Activated T-helper 9 cell treated with anti-CD3 and anti-CD28 coated beads, Interleukin-2, amount 50 U/mL, for 16 hours (primary cell): ENCODE measurements at regions not wholly inside any gene's neighbourhood (a gene's known extent, or its start where the extent isn't known, plus 50 kb on each side); places are given as distances from the start of the nearest gene placed in this dataset.
"Not testable (repeated sequence)": the region's sequence is repeated elsewhere in the genome, so short reads cannot be mapped to it uniquely, and the experiment has no call there.

Source experiments
- DNase-seq: peaks from one replicate; pipeline ENCODE4 v3.0.0-alpha.2; 2020; ENCODE audit warnings: low read depth

DNA sequence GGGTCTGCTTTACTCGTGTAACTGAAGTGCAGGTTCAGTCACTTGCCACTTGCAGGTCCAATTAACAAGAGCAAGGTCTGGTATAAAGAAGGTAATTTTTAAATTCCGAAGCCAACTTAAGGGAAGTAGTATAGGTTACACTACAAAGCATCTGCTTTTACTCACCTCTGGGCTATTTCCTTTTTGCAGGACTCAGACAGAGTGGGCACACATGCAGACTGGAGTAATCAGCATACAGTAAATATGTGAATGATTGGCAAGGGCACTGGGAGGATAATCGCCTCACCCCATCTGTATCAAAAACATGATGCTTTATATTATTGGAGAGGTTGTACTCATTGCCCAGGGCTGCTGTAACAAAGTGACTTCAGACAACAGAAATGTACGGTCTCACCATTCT is 160.1 kb upstream of the CDH5 start:
- DNase-seq = no peak

DNA sequence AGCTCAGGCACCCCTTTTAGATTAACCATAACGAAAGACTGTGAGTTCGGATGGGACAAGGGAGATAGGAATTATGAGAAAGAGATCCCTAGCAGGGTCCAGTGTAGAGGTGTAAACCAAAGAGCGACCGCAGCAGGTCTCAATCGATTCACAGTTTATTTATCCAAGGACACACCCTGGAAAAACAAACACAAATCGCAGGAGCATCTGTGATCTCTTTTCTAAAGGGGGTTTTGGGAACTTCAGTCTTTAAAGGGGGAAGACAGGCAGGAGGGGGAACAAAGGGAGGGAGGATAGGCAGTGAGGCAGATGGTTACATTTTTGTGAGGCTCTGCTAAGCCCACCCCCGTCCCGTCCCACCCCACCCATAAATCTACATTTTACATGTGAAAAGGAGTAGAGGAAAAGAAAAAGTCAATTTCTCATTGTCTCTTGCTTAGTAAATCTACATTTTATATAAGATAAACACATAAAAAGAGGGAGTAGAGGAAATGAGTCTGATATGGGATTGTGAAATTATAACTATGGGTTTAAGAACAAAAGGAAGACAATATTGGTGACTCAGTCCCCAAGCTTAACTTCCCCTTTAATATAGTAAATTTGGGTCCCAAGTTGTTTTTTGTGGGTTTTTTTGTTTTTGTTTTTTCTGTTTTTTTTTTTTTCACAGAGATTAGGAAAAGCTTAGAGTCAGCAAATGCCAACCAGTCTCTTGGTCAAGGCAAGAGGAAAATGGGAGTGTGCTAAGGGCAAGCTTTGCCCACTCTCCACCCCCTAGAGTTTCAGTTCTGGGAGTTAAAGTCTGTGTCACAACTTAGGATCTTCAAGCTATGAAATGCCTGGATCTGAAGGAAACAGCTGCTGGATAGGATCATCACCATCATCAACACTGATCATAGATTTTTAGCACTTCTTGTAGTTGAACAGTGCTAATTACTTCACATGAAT is 160.9 kb upstream of the CDH5 start:
- DNase-seq = no peak

DNA sequence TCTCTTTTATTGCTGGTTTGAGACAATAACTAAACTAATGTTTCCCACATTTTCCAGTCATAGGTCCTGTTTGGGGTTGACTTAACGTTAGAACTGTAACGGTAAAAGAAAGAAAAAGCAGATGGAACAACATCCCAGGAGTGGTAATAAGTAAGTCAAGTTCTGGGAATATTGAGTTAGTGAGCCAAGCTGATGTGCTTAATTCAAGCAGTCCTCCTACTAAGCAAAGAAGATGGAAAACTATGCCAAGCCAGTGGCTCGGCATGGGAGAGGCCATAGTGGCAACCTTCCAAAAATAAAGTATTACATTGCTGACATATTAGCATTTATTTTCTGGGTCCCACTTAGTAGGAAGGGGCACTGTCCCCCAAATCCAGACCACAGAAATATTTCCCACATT is 161.7 kb upstream of the CDH5 start:
- DNase-seq = no peak

DNA sequence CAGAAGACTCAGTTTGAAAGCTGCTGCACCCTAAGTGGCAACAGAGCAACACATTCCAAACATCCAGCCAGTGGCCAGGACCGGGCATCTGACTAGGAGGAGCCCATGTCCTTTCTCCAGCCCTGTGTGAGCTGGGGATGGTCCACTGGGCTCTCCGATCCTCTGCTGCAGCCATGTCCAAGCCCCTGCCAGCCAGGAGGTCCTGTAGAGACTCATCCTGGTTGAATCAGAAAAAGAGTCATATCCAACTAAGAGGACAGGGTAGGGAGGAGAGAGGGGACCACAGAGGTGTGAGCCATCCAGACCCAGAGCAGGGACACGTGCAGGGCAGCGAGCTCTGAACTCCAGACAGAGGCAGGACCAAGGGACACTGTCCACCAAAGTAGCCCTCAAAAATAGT is 163.0 kb upstream of the CDH5 start:
- DNase-seq = no peak

DNA sequence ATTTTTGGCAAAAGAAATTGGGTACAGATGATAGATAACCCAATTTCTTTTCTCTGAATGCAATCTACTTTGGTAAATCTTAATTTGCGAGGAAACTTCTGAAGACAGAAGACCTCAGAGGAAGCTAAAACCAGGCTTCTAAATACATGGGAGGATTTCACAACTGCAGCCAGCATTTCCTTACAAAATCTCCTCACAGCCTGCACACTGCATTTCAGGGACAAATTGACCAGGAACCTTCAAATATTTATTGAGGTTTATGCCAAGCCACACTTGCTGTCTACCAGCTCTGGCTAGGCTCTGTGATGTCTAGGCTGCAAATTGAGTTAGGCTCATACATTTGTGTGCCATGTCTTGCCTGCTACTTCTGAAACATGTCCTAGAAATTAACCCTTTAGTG is 167.3 kb upstream of the CDH5 start:
- no peak for DNase-seq

DNA sequence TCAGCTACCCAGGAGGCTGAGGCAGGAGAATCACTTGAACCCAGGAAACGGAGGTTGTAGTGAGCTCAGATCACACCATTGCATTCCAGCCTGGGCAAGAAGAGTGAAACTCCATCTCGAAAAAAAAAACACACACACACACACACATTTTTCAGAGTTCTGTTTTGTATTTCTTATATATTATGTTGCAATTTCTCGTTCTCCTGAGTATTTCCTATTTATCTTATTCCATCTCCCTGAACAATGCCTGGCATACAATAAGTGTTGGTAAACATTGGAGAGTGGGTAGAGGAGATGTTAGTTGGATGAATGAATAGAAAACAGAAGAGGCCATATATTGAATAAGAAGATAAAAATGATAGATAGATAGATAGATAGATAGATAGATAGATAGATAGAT is 167.8 kb upstream of the CDH5 start:
- DNase-seq = no peak

DNA sequence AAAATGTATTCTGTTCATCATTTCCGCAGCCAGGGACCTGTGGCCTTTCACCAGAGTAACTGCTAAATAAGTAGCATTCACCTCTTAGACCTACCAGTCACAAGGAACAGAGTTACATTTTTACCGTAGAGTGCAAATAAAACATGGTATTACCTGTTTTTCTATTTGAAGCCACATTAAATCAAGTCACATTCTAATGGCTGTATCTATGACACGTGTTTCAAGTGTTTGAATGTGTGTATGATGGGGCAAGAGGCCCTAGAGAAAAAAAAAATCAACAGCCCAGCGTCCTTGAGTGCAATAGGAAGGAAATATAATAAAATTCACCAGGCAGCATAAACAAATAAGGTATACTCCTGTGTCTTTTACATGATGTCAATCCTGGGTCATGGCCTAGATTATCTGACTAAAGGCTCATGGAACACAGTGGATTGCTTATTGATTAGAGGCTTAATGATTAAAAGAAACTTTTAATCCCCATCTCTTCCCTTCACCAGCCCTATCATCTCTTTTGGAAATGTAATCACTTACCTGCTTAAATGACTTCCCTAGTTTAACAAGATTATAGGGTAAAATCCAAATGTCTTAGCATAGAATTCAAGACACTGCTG is 168.7 kb upstream of the CDH5 start:
- no peak for DNase-seq

DNA sequence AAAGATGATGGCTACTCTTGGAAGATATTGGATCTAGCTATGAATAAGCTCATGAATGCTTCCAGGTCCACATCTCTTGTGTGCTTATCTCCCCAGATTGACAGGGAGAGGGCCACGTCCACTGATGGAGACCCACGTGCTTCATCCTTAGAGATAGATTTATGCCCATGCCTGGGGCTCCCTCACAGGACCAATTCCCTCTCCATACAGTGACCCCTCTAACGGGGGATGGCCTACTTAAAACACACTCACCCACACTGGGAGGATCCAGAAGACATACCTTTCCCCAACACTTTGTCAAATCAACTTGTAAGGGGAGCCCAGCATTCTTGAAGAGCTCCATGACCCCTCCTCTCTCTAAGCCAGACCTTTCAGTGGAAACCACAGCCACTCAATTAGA is 169.7 kb upstream of the CDH5 start:
- no peak for DNase-seq

DNA sequence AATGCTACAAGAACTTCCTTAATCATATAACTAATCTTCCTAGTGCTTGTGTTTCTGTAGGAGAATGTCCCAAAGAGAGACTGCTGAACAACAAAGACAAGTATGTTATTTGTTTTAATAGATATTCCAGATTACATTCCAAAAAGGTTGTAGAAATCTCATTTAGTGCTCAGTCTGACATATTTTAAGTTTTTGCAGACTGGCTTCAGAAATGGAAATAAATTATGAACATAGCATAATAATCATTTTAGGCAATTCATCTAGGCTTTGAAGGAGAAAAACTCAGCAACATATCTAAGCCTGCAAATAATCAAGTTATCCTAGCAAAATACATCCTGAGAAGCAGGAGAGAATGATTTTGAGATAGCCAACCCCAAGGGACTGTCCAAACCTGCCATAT is 171.6 kb upstream of the CDH5 start:
- no peak for DNase-seq

DNA sequence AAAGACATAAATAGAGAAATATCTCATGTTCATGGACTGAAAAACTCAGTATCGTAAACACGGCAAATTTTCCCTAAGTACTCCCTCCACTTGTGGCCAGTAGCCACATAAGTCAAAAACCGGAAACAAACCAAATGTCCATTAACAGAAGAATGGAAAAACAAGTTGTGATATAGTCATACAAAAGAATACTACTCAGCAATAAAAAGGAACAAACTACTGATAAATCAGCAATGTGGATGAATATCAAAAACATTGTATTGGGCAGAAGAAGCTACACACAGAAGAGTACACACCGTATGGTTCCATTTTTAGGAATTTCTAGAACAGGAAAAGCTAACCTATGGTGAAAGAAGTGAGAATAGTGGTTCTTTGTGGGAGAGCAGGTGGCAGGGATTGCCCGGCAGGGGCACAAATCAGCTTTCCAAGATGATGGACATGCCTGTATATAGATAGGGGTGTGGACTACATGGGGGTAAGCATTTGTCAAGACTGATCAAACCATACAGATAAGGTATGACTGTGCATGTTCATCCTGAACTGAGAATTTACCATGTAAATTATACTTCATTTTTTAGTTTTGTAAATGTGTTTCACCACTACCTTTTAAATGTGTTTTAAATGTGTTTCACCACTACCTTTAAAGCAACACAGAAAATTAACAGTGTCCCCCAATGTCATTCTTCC is 172.8 kb upstream of the CDH5 start:
- no peak for DNase-seq

DNA sequence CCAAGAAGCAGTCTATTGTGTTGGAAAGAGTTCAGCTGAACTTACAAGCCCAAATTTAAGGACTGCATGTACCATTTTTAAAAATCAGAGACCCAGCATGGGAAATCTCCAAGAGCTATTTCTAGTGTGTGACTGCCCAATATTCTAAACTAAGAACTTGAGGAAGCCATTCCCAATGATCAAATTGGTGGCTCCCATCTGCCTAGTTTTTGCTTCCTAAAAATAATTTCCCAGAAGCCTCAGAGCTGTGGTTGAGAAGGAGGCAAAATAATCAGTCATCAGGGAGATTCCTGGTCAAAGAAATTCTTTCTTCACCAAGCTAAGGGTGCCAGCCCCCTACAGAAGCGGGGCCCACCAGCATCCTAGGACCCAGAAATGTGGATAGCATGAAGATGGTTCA is 176.1 kb upstream of the CDH5 start:
- DNase-seq = no peak

DNA sequence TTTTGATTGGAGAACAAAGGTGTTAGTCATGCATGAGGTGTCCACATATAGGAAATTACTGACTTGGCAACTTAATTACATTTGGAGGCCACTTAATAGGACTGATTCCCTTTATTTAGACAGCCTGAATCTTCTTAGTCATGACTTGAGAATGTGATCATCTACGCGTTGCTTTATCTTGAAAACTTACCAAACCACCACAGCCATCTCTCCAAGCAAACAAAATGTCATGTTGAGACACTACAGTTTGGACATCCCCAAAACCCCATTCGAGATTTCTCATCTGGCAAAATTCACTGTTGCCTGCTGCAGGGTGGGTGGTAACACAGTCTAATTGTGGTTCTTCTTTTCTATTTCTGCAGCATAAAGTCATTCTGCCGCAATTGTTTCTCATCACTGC is 176.5 kb upstream of the CDH5 start:
- DNase-seq = no peak

DNA sequence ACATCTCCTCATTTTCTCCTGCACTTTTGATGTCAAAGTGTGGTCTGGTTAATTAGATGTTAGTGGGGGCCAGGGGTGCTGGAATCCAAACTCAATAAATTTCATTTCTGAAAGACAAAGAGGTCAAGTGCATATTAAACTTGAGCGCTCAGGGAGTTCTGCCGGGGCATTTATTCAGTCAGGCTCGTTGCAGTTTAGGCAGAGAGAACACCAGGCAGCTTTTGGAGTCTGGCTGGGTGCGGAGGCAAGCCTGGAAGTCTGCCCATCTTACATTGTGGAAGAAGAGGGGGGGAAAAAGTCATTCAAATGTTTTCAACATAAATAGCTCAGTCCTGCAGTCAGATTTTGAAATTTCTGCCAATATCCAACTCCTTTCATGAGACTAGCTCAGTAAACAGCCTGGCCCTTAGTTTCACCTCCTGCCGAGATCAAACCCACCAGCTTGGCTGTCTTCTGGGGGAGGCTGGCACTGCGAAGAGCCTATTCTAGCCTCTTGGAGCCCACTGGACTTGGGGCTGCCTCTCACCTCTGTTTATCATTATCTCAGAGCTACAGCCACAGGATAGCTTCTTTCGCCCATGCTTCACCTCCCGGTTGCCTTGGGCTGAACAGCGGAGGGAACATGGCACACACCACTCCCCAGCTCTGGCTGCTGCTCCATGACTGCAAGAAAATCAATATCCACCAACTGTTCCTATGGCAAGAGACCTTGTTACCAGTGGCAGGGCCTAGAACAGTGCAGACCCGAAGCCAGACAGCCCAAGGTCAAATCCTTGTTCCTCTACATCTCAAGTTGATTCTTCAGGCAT is 177.4 kb upstream of the CDH5 start:
- DNase-seq = no peak

DNA sequence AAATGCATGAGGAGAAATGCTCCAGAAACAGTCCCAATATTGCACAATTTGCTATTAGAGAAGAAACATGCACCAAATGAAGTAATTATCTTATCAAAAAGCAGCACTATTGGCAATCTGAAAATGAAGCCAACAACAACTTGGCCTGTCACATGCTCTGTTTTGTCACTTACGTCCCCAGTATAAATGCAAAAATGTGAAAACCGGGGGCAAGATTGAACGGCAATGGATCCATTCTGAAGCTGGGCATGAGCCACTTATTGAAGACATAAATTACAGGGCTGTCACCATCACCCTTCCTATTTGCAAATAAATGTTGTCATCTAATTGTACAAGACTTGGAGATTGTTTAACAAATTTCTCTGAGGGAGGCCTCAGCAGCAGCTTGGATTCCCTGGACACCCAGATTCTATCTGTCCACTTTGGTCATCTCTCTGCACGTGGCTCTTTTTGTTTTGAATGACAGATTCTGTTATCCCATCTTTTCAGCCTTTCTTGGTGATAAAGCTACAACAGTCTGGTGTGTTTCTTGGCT is 180.2 kb upstream of the CDH5 start:
- no peak for DNase-seq

DNA sequence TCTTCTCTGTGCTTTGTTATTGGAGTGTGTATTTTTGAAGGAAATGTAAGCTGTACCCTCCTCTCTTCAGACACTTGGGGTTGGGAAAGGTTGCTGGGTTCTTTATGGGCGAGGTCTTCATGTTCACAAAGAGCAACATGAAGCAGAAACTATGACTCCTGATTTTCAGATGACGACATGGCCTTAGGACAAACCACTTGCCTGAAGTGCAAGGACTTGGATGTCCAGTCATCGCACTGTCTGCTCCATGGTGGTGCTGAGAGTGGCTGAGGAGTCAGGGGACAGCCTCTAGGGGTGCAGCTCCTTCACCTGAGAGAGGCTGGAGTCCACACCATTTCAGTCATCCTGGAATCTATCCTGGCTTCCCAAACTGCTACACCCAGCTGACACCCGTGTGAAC is 183.9 kb upstream of the CDH5 start:
- DNase-seq = no peak

DNA sequence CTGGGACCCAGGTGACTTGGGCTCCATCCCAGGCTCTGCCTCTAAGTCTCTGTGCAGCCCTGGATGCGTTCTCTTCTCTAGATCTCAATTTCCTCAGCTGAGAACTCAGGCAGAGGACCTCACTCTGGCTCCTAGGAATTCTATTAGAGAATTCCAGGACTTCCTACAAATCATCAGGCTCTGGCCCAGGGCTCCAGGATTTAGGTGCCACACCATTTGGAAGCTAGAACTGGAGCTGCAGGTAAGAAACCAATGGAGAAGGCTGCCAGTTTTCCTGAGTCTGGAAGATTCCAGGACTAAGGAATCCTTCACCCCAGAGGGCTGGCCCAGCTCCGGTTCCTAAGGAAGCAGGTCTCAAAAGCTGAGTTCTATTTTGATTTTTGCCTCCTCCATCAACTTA is 189.8 kb upstream of the CDH5 start:
- no peak for DNase-seq

DNA sequence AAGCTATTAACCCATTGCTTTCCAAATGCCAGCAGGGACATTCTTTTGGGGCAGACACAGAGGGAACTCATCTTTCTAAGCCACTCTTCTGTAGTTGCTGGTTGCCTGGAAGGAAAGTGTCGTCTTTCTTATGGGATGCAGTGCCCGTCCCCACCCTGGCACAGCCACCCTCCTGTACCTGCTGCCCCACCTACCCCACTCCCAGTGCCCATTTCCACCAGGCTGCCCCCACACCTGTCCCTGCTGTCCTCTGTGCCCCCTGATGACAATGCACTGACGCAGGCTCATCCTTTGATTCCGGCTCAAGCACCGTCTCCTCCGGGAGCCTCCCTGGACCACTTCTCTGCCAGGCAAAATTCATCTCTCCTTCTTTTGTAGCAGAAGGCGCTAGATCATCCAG is 190.4 kb upstream of the CDH5 start:
- no peak for DNase-seq

DNA sequence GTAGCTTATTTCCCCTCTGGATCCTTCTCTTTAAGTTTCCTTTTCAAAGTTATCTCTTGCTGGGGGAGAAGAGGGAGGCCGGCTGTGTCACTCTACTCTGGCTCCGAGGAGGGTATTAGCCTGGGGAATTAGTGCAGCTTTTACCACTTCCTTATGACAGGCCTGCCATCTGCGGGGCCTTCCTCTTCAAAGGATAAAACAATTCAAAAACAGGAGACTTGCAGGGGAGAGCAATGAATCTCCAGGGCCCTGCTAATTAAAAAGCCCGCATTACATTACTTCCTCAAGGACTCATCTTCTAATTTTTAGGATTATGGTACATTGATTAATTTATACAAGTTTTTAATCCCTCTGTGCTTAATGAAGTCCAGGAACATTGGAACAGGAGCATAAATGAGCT is 190.9 kb upstream of the CDH5 start:
- no peak for DNase-seq

DNA sequence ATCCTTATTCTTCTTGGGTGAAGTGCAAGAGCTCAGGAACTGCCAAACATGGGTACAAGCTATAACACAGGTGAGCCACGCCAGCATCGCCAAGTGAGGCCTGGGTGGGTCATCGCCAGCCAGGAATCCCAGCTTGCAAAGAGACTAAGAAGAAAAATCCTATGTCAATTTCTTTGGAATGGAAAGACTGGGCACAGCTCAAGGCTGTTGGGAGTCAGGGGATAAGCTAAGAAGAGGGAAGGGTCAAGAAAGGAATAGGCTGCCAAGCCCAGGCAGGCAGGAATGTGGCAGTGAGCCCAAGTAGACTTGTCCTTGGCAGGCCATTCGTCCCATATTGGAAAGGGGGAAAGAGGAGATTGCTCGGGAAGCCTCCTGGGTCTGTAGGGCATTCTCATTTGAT is 191.4 kb upstream of the CDH5 start:
- DNase-seq = no peak

DNA sequence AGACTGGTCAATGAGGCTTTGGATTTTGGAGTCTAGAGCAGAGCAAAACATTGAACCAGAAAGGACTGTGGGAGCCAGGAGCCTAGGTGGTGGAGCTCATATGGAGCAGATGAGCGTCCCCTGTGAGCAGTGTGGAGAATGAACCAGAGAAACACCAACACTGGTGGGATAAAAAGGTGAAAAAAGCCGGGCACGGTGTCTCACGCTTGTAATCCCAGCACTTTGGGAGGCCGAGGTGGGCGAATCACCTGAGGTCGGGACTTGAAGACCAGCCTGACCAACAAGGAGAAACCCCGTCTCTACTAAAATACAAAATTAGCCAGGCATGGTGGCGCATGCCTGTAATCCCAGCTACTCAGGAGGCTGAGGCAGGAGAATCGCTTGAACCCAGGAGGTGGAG is 192.7 kb upstream of the CDH5 start:
- not testable (repeated sequence) for DNase-seq

DNA sequence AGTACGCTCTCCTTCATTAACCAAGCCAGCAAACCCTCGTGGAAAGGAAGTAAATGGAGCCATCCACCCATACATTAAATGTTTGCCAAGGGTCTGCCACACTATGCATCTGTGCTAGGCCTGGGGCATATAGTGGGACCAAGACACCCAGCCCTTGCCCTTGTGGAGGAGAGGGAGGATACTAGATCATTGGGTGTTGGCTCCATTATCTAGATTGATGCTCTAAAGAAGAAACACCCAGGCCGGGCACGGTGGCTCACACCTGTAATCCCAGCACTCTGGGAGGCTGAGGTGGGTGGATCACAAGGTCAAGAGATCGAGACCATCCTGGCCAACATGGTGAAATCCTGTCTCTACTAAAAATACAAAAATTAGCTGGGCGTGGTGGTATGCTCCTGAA is 193.3 kb upstream of the CDH5 start:
- DNase-seq = not testable (repeated sequence)

DNA sequence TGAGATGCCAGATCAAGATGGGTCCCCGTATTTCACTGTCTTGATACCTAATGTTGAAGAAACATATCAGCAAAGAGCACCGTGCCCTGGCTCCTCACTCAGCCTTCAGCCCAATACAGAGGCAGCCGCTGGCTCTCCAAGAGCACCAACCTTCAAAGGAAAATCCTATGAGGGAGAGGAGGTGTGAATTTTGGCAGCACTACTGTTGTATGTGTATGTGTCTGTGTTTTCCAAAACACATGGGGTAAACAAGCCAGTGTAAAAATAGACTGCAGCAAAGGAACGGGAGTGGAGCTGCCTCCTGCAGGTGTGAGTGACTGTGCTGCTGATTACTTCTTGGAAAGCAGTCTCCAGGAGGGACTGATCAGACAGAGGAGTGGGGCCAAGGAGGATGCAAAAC is 194.0 kb upstream of the CDH5 start:
- no peak for DNase-seq
